DMS114 treated with DMSO at 0.1 percent for 48 hours (cell line): ENCODE measurements at regions not wholly inside any gene's neighbourhood (a gene's known extent, or its start where the extent isn't known, plus 50 kb on each side); places are given as distances from the start of the nearest gene placed in this dataset.
"Not testable (repeated sequence)": the region's sequence is repeated elsewhere in the genome, so short reads cannot be mapped to it uniquely, and the experiment has no call there.

ENCODE experiments used
- DNase-seq: peaks from one replicate; lab custom pipeline; 2025; ENCODE audit not compliant: unreplicated experiment; lab: John Stamatoyannopoulos, UW

DNA sequence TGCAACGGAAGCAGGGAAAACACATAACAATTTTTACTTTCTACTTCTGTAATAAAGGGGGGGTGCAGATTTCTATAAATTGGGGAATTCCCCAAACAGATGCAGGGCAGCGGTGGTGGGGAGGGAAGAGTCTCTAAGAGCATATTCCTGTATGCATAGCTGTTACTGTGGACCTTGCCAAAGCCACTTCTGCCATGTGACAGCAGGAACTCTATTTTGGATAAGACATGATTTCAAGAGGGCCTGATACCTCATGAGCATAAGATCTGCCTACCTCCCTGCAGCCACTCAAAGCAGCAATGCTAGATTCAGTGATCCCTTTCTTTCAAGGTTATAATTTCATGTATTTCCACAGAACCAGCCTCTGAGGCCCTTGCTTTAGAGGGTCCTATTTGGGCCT lies 86.2 kb upstream of the CNKSR3 start:
- DNase-seq: no peak

DNA sequence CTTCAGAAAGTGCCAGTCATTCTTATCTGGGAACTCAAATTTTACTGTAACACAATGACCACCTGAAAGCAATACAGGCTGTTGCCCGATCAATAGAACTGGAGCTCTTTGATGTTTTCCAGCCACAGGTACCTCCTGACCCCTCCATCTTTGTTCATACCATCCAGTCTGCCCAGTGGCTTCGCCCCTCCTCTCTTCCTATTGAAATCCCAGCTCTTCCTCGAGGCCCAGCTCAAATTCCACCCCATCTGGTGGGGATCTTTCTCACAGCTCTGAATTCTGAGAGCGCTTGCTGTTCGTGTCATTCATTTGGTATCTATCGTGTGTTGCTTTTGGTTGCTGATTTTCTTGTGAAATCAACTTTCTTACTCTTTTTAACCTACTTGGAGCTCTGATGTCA lies 87.9 kb upstream of the CNKSR3 start:
- DNase-seq: no peak

DNA sequence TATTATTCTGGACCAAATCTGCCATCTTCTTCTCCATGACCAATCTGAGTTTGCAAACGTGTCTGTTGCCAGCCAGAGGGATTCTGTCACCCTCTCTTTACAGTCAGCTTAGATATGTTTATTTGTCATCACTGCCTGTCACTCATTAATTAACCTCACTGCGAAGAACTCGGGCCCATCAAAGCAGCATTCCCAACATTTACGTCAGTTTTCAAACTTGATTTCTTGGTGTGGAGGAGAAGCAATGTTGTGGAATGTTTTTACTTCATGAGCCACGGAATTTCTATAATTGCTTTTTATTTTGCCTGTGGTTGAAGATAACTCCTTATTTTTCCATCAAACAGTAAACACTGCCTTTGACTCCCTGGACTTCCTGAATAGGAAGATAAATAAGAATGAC lies 91.8 kb upstream of the CNKSR3 start:
- DNase-seq: no peak

DNA sequence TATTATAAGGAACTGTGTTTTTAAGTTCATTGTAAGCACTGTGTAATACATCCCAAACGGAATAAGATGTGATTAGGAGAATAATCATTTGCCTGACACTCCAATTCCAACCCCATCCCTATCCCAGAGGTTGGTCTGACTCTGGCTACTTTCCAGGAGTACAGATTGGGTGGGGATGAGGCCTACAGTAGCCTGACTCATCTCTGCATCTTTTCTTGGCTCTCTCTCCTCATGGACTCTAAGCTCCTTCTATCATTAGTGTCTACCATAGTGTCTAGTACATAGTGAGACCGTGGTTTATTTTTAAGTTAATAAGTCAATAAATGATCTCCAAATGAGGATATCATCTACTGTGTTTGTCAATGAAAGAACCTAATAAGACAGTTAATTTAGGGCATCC lies 92.2 kb upstream of the CNKSR3 start:
- no peak for DNase-seq

DNA sequence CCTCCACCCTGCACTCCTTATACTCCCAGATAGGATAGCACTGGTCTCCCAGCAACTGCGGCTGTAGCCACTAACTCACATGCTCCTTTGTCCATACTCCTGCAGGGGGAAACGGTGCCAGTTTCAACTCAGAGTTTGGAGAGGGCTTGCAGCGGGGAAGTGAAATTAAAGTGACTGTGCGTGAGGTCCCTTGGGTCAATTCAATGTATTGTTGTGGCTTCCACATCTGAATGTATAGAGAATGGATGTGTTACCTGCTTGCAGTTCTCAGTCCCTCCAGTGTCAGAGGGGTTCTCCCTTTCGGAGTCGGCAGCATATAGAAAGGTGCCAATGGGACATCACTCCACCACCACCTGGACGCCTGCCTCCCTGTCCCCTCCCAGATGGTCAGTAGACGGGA lies 93.6 kb upstream of the CNKSR3 start:
- DNase-seq: no peak

DNA sequence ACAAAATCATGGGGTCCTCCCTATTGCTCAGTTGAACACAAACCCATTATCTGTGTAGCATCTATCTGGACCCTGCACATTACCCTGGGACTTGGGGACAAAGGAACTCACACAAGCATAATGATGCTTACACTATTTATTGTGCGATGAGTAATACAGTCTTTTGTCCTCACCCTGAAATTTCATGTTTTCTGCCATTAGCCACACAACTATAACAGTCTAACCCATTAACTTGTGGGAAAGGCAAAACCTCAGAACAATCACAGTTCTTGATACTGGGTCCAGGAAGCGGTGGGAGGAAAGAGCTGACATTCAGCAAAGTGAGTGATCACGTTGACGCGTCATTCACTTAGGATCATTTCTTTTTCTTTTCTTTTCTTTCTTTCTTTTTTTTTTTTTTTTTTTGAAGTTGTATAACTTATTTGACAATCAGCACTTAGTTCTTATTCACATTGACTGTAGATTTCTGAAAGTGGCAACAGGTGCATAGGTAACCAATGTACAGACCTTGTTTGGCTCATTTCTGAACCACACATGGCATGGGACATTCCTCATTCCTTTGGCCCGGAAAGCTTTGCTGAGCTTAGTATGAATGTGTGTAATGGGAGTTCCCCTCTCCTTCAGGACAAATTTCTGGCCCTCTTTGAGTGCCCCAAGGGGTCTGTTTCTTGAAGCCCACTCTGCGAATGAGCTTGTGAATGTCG lies 94.8 kb upstream of the CNKSR3 start:
- DNase-seq: no peak

DNA sequence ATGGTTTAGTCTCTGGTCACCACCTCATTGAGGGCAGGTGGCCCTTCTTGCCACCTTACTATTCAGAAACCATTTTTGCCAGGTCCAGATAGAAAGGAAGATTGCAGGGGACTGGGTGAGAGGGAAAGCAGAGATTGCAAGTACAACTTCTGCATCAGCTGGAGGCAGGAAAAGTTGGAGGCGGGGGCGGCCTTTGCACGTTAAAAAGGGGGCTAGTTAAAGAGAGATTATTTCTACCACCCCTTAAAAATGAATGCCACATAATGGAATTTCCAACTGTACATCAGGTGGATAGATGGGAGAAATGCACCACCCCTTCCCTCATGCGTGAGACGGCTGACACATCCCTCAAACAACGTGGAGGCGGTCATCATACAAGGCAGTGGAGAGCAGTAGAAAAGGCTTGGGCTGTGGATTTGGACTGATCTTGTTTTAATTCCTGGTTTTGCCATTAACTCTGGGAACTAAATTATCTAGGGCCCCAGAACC lies 95.4 kb upstream of the CNKSR3 start:
- DNase-seq: no peak

DNA sequence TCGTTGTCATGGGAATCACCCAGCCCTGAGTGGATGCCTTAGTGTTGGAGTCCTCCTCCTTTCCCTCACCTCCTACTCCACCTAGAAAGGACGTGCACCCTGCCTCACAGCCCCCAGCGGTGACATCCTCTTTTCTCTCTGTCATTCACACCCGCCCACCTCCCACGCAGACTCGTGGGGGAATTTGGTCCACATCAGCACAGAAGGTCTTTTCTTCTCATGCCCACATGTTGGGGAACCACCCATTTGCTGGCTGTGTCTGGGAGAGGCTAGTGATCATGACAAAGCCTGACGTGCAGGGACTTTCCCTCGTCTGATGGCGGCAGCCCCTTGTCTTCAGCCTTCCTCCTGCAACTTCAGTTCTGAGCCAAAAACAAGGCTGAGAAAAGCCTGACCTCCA lies 96.0 kb upstream of the CNKSR3 start:
- no peak for DNase-seq

DNA sequence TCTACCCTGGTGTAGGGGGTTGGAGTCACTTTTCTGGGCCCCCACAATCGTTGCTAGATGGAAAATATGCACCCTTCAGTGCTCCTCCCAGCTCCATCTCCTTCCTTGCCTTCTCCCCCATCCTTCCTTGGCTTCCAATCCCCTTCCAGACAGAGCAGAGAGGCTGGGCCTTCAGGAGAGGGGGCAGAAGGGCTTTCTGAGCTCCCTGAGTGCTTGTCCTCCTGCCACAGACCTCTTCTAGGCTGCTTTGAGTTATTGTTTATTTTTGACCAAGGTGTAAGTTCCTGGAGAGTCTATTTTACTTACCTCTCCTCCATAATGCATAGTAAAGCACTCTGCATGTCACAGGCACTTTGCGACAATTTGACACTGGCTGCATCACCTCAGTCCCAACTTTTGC lies 96.4 kb upstream of the CNKSR3 start:
- no peak for DNase-seq

DNA sequence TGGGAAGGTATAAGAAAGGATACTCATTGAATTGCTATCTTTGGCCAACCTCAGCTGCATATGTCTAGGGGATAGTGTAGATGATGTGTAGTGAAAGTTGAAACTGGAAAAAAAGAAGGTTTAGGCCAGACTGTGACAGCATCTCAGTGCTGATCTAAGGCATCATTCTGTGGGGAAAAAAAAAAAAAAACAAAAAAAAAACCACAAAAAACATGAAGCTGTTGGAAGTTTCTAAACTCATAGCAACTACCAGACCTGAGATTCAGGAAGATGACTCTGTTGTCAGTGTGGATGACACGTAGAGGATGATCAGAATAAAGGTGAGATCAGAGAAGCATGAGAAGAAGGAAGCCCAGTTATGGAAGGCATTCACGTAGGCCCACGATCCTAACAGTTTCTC lies 100.8 kb upstream of the CNKSR3 start:
- DNase-seq: no peak

DNA sequence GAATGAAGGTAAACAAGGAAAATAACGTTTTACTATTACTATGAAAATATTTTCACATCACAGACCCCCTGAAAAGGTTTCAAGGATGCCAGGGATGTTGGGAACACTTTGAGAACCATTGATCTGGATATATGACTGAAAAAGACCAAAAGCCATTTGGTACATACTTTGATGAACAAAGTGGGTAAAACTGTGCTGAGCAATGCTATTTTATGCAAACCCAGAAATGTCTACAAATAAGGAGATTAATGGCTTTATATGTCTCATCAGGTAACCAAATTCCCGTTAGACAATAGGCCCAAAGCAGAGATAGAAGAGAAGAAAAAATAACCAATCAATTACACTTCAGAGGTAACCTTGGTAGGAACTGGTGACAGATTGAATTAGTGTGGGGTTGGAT lies 101.4 kb upstream of the CNKSR3 start:
- DNase-seq: no peak

DNA sequence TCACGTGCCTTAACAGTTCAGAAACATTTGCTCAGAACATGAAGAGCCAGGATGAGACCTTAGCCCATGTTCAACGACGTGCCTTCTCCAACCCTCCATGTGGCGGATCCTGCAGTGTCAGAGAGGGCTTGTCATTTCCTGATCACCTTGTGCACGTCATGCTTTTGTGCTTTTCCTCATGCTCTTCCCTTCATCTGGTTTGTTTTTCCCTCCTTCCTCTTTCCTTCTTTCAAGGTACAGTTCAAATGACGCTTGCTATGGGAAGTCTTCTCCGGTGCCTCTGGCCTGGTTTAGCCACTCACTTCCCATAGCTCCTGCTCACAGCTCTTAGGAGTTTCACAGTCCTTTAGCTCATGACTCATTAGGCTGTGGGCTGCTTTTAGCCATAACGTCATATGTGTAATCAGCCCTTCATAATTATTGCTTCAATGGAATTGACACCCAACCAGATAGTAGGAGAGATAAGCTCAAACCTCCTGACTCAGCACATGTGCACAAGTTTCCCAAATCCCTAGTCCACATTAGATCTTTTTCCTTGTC lies 102.7 kb upstream of the CNKSR3 start:
- DNase-seq: no peak

DNA sequence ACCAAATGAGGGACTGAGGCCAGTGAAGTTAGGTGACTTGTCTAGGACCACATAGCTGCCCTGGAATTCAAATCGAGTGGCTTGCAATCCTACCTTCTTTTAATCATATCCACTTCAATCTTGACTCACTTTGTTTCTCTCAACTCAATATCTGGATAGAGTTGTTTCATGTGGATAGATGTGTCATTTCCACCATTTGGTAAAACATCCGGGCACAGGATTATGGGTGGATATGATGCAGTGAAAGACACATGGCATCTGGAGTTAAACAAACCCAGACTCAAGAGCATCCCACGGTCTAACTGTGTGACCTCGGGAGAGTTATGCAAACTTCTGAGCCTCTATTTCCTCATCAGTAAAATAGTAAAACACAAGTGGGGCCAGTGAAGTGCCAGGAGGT lies 103.6 kb upstream of the CNKSR3 start:
- DNase-seq: no peak

DNA sequence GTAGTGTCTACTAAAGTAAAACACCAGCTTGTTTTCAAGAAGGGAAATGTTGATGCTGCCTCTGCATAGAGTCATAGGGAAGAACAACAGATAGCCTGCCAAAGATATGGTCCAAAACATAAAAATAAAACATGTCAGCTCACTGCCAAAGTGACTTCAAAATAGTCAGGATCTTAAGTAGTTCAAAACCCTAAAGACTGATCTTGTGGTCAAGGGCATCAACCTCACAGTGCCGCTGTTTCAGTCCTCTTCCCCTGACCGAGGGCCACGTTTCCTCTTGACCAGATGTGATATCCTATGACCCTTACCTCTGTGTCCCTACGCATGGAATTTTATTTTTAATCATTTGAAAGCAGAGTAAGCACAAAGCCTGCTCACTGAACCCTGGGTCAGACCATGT lies 104.2 kb upstream of the CNKSR3 start:
- DNase-seq: no peak

DNA sequence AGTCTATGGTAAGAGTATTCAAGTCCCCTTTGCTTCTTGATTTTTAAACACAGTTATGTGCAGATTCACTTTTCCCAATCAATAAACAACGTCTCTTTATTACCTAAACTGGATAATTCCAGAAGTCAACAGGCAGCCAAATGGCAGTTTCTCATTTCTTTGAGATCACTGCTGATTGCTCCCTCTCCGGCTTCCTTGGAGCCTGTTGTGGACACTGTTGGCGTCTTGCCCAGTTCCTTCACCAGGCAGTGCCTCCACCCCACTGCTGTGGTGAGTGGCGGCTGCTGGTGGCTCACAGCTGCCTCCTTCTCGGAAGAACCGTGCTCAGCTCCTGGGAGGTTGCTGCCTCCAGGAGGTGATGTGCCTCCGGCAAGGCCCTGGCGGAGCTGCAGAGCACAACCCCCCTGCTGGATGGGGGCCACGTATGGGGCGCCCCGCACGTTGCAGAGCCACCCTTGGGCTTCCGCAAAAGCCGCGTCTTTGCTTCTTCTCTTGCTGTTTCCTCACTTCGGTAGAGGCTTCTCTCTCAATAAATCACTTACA lies 105.1 kb upstream of the CNKSR3 start:
- DNase-seq: no peak

DNA sequence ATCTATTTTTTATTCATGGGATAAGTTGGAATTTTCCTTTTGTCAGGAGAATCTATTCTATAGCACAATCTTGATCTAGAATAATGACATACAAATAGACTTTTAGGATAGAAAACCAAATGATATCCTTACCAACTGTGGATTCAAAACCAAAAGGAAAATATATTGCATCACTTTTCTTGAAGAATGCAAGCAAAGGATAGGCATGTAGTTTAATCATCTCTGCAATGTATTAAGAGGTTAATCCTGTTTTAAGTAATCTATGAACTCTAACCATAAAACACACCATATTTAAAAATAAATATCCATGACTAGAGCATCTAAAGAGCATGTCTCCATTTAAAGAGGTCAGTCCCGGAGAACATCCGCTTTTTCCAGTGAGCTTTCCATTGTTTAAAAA lies 106.7 kb upstream of the CNKSR3 start:
- no peak for DNase-seq

DNA sequence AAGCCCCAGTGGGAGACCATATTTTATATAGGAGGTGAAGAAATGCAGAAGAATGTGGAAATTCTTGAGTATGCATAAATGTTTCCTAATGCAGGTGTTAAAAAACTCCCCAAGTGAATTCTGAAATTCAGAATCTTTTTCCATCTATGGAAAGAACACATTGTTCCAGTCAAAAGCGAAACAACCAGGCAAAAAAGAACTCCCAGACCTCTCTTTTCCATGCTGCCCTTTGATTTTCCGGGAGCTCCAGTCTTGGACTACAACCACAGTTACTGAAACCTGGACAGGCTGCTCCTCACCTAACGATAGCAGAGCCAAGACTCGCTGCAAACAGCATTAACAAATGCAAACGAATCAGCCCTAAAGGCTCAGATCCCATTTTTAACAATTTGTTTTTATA lies 108.7 kb upstream of the CNKSR3 start:
- no peak for DNase-seq

DNA sequence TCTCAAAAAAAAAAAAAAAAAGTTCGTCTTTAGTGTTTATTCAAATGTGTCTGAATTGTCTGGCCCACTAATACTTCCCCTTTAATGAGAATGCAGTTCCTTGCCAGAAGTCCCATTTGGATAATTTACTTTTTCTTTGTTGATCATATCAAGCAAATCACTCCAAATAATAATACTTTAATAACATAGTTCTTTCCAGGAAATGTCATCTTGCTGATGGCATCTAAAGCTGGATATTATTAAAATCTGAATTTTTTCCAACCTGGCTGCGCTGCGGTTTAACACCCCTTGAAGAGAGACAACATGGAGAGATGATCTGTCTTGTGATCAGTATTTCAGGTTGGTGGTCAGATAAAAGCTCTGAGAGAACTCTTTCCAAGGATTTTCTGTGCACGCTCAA lies 111.2 kb upstream of the CNKSR3 start:
- no peak for DNase-seq

DNA sequence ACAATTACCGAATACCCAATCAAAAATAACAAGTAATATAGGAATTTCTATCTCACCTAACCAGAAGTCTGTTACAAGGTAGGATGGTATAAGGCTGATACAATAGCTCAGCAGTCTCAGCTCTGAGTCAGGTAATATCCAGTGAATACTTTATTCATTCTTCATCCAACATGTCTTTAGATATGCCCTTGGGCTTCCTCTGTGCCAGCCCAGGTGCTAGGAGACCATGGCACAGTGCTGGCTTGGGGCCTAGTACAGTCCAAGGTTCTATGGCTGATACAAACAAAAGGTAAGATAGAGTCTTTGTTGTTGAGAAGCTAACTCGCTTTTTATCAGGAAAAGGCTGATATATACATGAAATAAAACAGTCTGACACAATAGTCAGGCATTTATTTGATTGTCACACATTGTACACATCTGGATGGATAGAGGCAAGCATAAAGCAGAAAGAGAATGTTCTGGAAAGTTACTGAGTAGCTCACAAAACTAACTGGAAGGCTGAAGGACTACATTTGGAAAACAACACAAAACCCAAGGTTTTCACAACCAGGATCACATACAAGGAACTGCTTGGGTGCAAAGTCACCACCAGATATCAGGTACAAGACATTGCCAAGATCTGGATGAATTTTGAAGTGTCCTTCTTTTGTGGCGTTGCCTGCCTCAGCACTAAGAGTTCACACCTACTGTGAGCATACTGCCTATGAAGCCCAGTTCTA lies 110.4 kb upstream of the SCAF8 start:
- DNase-seq: no peak

DNA sequence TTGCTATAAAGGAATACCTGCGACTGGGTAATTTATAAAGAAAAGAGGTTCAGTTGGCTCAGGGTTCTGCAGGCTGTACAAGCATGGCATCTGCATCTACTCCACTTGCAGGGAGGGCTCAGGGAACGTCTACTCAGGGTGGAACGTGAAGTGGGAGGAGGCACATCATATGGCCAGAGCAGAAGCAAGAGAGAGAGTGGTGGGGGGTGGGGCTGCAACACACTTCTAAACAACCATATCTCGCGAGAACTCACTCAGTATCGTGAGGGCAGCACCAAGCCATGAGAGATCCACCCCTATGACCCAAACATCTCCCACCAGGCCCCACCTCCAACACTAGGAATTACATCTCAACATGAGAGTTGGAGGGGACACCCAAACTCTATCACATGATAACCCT lies 109.8 kb upstream of the SCAF8 start:
- DNase-seq: no peak

DNA sequence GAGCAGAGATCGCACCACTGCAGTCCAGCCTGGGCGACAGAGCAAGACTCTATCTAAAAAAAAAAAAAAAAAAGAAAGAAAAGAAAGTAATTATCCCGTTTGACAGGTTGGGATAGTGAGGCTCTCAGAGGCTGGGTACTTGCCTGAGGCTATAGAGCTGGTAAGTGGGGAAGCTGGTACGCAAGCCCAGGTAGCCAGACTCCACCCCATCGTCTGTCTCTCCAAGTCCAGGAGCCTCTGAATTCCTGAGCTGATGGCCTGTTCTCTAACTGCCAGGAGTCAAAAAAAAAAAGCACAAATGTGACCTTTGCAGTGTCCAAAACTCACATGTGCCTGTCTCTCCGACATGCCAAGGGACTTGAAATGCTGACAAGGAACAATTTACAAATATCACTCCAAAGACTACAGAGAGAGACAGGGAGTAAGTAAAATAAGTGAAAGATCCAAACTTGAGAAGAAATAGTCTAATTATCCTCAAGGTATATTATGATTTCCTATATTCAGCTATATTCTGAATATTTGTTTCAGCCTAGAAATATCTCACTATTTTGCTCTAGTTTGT lies 109.1 kb upstream of the SCAF8 start:
- DNase-seq: no peak

DNA sequence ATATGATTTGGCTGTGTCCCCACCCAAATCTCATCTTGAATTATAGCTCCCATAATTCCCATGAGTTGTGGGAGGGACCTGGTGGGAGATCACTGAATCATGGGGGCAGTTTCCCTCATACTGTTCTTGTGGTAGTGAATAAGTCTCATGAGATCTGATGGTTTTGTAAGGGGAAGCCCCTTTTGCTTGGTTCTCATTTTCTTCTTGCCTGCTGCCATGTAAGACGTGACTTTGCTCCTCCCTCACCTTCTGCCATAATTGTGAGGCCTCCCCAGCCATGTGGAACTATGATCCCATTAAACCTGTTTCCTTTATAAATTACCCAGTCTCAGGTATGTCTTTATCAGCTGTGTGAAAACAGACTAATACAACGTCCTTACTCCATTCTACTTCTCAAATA lies 108.5 kb upstream of the SCAF8 start:
- not testable (repeated sequence) for DNase-seq
